ENCODE measurements at regions not wholly inside any gene's neighbourhood (a gene's known extent, or its start where the extent isn't known, plus 50 kb on each side); places are given as distances from the start of the nearest gene placed in this dataset.
"Not testable (repeated sequence)": the region's sequence is repeated elsewhere in the genome, so short reads cannot be mapped to it uniquely, and the experiment has no call there.

- Mint-ChIP-seq H3K4me1 (peaks cover 2% of the 10 kb centered on the region), H3K4me3 (no peak overlapping the region), H3K9me3 (peaks cover 1% of the 10 kb centered on the region), H3K27me3 (peaks cover 12% of the 10 kb centered on the region), H3K27ac (no peak overlapping the region), H3K36me3 (no peaks in the 10 kb centered on the region)
- ATAC-seq (ENCODE audit: low read depth) (no peak), DNase-seq (ENCODE audit: low spot score in 2 of 2) (no peak)
Observed at GRCh38 chr1:48071513-48071912, 74.3 kb upstream of the TRABD2B start.

GRCh38 chr1:48070396-48070750 is 73.2 kb upstream of the TRABD2B start:
- no peak overlapping the region for H3K4me3 Mint-ChIP-seq
- peaks cover 1% of the 10 kb centered on the region for H3K9me3 Mint-ChIP-seq
- H3K36me3 Mint-ChIP-seq, result no peaks in the 10 kb centered on the region
- H3K27me3 Mint-ChIP-seq, result peaks cover 12% of the 10 kb centered on the region
- DNase-seq (ENCODE audit: low spot score in 2 of 2), result no peak
- ATAC-seq (ENCODE audit: low read depth), result no peak
- no peaks in the 10 kb centered on the region for H3K4me1 Mint-ChIP-seq
- no peak overlapping the region for H3K27ac Mint-ChIP-seq

- Mint-ChIP-seq H3K36me3 (no peaks in the 10 kb centered on the region), H3K27ac (no peak overlapping the region), H3K27me3 (peaks cover 10% of the 10 kb centered on the region), H3K4me3 (no peak overlapping the region), H3K4me1 (no peaks in the 10 kb centered on the region), H3K9me3 (peaks cover 1% of the 10 kb centered on the region)
- DNase-seq (ENCODE audit: low spot score in 2 of 2), result no peak
- no peak for ATAC-seq (ENCODE audit: low read depth)
Observed at GRCh38 chr1:48069662-48070395, 72.6 kb upstream of the TRABD2B start.

- ATAC-seq (ENCODE audit: low read depth) (no peak), DNase-seq (ENCODE audit: low spot score in 2 of 2) (no peak)
- Mint-ChIP-seq H3K9me3 (peaks cover 1% of the 10 kb centered on the region), H3K27ac (no peak overlapping the region), H3K4me3 (no peak overlapping the region), H3K36me3 (no peaks in the 10 kb centered on the region), H3K4me1 (no peaks in the 10 kb centered on the region), H3K27me3 (peaks cover 9% of the 10 kb centered on the region)
Observed at GRCh38 chr1:48068206-48068605, 71.0 kb upstream of the TRABD2B start.

- ATAC-seq (ENCODE audit: low read depth), result no peak
- H3K27me3 Mint-ChIP-seq, result peaks cover 3% of the 10 kb centered on the region
- no peak for DNase-seq (ENCODE audit: low spot score in 2 of 2)
- peaks cover 1% of the 10 kb centered on the region for H3K4me1 Mint-ChIP-seq
- H3K36me3 Mint-ChIP-seq, result no peaks in the 10 kb centered on the region
- H3K4me3 Mint-ChIP-seq, result no peak overlapping the region
- H3K9me3 Mint-ChIP-seq, result no peaks in the 10 kb centered on the region
- no peak overlapping the region for H3K27ac Mint-ChIP-seq
Observed at GRCh38 chr1:48066936-48067335, 69.8 kb upstream of the TRABD2B start.

GRCh38 chr1:48064693-48065092 is 67.5 kb upstream of the TRABD2B start:
- not testable (repeated sequence) for H3K27ac Mint-ChIP-seq; H3K4me3 Mint-ChIP-seq; H3K4me1 Mint-ChIP-seq; H3K9me3 Mint-ChIP-seq; H3K27me3 Mint-ChIP-seq; H3K36me3 Mint-ChIP-seq; ATAC-seq (ENCODE audit: low read depth); DNase-seq (ENCODE audit: low spot score in 2 of 2)

- H3K27me3 Mint-ChIP-seq, result peaks cover 3% of the 10 kb centered on the region
Observed at GRCh38 chr1:48062353-48062752, 65.2 kb upstream of the TRABD2B start.

GRCh38 chr1:48061162-48062136 is 64.3 kb upstream of the TRABD2B start:
- H3K9me3 Mint-ChIP-seq, result no peaks in the 10 kb centered on the region
- no peaks in the 10 kb centered on the region for H3K36me3 Mint-ChIP-seq
- peaks cover 4% of the 10 kb centered on the region for H3K4me1 Mint-ChIP-seq
- DNase-seq (ENCODE audit: low spot score in 2 of 2), result no peak
- H3K27ac Mint-ChIP-seq, result no peak overlapping the region
- H3K4me3 Mint-ChIP-seq, result no peak overlapping the region
- peaks cover 4% of the 10 kb centered on the region for H3K27me3 Mint-ChIP-seq
- ATAC-seq (ENCODE audit: low read depth), result peak; percentile 62

More at GRCh38 chr1:48062353-48062752, 65.2 kb upstream of the TRABD2B start:
- Mint-ChIP-seq H3K4me3 (no peak overlapping the region), H3K4me1 (peaks cover 4% of the 10 kb centered on the region), H3K9me3 (no peaks in the 10 kb centered on the region), H3K36me3 (no peaks in the 10 kb centered on the region), H3K27ac (no peak overlapping the region)
- DNase-seq (ENCODE audit: low spot score in 2 of 2) (no peak), ATAC-seq (ENCODE audit: low read depth) (no peak)

GRCh38 chr1:48059289-48059688 is 62.1 kb upstream of the TRABD2B start:
- H3K4me1 Mint-ChIP-seq, result peaks cover 6% of the 10 kb centered on the region

GRCh38 chr1:48058135-48059025 is 61.2 kb upstream of the TRABD2B start:
- H3K9me3 Mint-ChIP-seq, result no peaks in the 10 kb centered on the region
- DNase-seq (ENCODE audit: low spot score in 2 of 2) (no peak), ATAC-seq (ENCODE audit: low read depth) (no peak)
- H3K27ac Mint-ChIP-seq, result no peak overlapping the region
- H3K4me1 Mint-ChIP-seq, result peaks cover 6% of the 10 kb centered on the region
- H3K27me3 Mint-ChIP-seq, result peaks cover 13% of the 10 kb centered on the region
- no peak overlapping the region for H3K4me3 Mint-ChIP-seq
- H3K36me3 Mint-ChIP-seq, result no peaks in the 10 kb centered on the region

More at GRCh38 chr1:48059289-48059688, 62.1 kb upstream of the TRABD2B start:
- ATAC-seq (ENCODE audit: low read depth) (no peak), DNase-seq (ENCODE audit: low spot score in 2 of 2) (no peak)
- H3K27me3 Mint-ChIP-seq, result peaks cover 13% of the 10 kb centered on the region
- no peaks in the 10 kb centered on the region for H3K9me3 Mint-ChIP-seq
- H3K27ac Mint-ChIP-seq, result no peak overlapping the region
- no peak overlapping the region for H3K4me3 Mint-ChIP-seq
- H3K36me3 Mint-ChIP-seq, result no peaks in the 10 kb centered on the region

GRCh38 chr1:48057249-48057648 is 60.1 kb upstream of the TRABD2B start:
- H3K27ac Mint-ChIP-seq, result no peak overlapping the region
- ATAC-seq (ENCODE audit: low read depth) (no peak), DNase-seq (ENCODE audit: low spot score in 2 of 2) (no peak)
- peaks cover 13% of the 10 kb centered on the region for H3K27me3 Mint-ChIP-seq
- no peak overlapping the region for H3K4me3 Mint-ChIP-seq
- H3K4me1 Mint-ChIP-seq, result peaks cover 6% of the 10 kb centered on the region
- H3K9me3 Mint-ChIP-seq, result no peaks in the 10 kb centered on the region
- no peaks in the 10 kb centered on the region for H3K36me3 Mint-ChIP-seq

- H3K27me3 Mint-ChIP-seq, result peaks cover 13% of the 10 kb centered on the region
- no peak overlapping the region for H3K27ac Mint-ChIP-seq
- no peaks in the 10 kb centered on the region for H3K36me3 Mint-ChIP-seq
- ATAC-seq (ENCODE audit: low read depth) (no peak), DNase-seq (ENCODE audit: low spot score in 2 of 2) (no peak)
- H3K9me3 Mint-ChIP-seq, result no peaks in the 10 kb centered on the region
- H3K4me1 Mint-ChIP-seq, result peaks cover 2% of the 10 kb centered on the region
- H3K4me3 Mint-ChIP-seq, result no peak overlapping the region
Observed at GRCh38 chr1:48055876-48056764, 58.9 kb upstream of the TRABD2B start.

- Mint-ChIP-seq H3K27ac (no peak overlapping the region), H3K4me1 (peaks cover 2% of the 10 kb centered on the region), H3K36me3 (no peaks in the 10 kb centered on the region), H3K9me3 (no peaks in the 10 kb centered on the region), H3K4me3 (no peak overlapping the region), H3K27me3 (peaks cover 16% of the 10 kb centered on the region)
- no peak for DNase-seq (ENCODE audit: low spot score in 2 of 2)
- no peak for ATAC-seq (ENCODE audit: low read depth)
Observed at GRCh38 chr1:48054232-48054631, 57.0 kb upstream of the TRABD2B start.
